Adrenal gland (tissue), 9 donors: ENCODE measurements at regions not wholly inside any gene's neighbourhood (a gene's known extent, or its start where the extent isn't known, plus 50 kb on each side); places are given as distances from the start of the nearest gene placed in this dataset.

Source experiments
- DNase-seq, 7 donors: peaks; one replicate each; pipeline ENCODE4 v3.0.0-alpha.2; 2019 to 2020
- H3K27ac ChIP-seq, 5 donors: fragments of 200-600 bp; sonication (generic) in 4 of 5; 1 replicate in 3 of 5; 2 replicates in 2 of 5; pipeline versions ENCODE4 v1.5.1 to v1.8.0; 2016 to 2020; ENCODE audit warnings: mild to moderate bottlenecking in 1 of 5
- H3K27me3 ChIP-seq: fragments of 200-600 bp; 2 replicates; pipeline ENCODE4 v1.8.0; 2021
- H3K36me3 ChIP-seq, 2 donors: fragments of 200-600 bp; replicated peaks in 1 of 2; 1 replicate in 1 of 2; 2 replicates in 1 of 2; pipeline versions ENCODE4 v1.5.1 to v1.8.0; 2018 to 2022
- H3K4me1 ChIP-seq, 2 donors: fragments of 200-600 bp; replicated peaks in 1 of 2; 1 replicate in 1 of 2; 2 replicates in 1 of 2; pipeline versions ENCODE4 v1.5.1 to v1.8.0; 2018 to 2021
- H3K4me3 ChIP-seq, 4 donors: fragments of 200-600 bp; sonication (generic) in 3 of 4; one replicate each; pipeline ENCODE4 v1.5.1; 2016 to 2018
- H3K9me3 ChIP-seq, 3 donors: fragments of 200-600 bp; sonication (generic) in 1 of 3; replicated peaks in 1 of 3; 1 replicate in 2 of 3; 2 replicates in 1 of 3; pipeline versions ENCODE4 v1.5.1 to v1.8.0; 2016 to 2021
- CTCF ChIP-seq, 6 experiments: fragments of 450-650 bp in 4 of 6; fragments of 200-600 bp in 2 of 6; sonication (generic) in 1 of 6; IDR thresholded peaks; 1 replicate in 5 of 6; 2 replicates in 1 of 6; pipeline versions ENCODE4 v1.5.1 to v1.8.0; 2016 to 2021; ENCODE audit warnings: antibody characterized with exemption in 6 of 6, mild to moderate bottlenecking in 2 of 6, moderate library complexity in 1 of 6
- POLR2A ChIP-seq, 2 donors: fragments of 450-650 bp; IDR thresholded peaks; one replicate each; pipeline ENCODE4 v1.6.1; 2017; ENCODE audit warnings: antibody characterized with exemption in 2 of 2, mild to moderate bottlenecking in 2 of 2, moderate library complexity in 1 of 2
- WGBS, 4 donors: extraction: QIAGEN DNeasy Blood & Tissue Kit in 2 of 4; methylation state at CpG; one replicate each; pipeline versions ENCODE4 v1.1.5 to v1.1.7; 2013 to 2017; 5-methylcytosine and 5-hydroxymethylcytosine counted together
- intact Hi-C, 2 donors: fragments of 100-400 bp; cut with DNase I; formaldehyde crosslinking; loops; one replicate each; pipeline versions ENCODE4 v1.14.1 to v1.15.0; 2022 to 2023
- donor health status: healthy with polysubstance abuse.
- donor health status: Bipolar disorder and iron deficiency.
- donor health status: DM: yes; HTN: yes; CAD: no.
- donor health status: DM: no; HTN: no; CAD: no.
- donor health status: DM: no; HTN: no; CAD: no.

DNA sequence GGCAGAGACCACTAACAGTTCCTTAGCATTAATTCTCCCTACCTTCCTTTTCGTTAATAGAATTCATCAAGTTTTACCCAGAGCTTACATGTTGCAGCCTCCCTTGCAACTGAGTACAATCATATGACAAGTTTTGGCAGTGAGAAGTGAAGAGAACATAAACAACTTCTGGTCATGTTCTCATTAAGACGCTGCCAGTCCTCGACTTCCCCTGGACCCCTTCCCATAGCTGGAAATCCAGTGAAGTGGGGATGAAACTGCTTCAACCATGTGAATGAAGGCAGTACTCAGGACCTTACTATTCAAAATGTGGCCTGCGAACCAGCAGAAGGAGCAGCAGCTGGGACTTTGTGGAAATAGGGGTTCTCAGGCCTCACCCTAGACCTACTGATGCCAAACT lies 133.9 kb downstream of the SPTSSA start:
- H3K9me3 ChIP-seq = no peaks in the 10 kb centered on the region
- no peaks in the 10 kb centered on the region for H3K27me3 ChIP-seq
- no peaks in the 10 kb centered on the region for H3K36me3 ChIP-seq
- no peaks in the 10 kb centered on the region for H3K4me1 ChIP-seq
- intact Hi-C loops = loop anchor here in 1 of 2 donors (10.0 kb wide), 1 partner anchor 1753 kb away; no protein-coding TSS in a partner anchor
- no peak for DNase-seq
- H3K27ac ChIP-seq = no peak overlapping the region
- no peak for TF ChIP-seq CTCF (IDR thresholded peaks at IDR 0.05)
- no peak for TF ChIP-seq POLR2A (IDR thresholded peaks at IDR 0.05)
- WGBS, 4 donors = 58 to 77% (median 70%) methylated on average over 4 of the region's 4 CpGs
- H3K4me3 ChIP-seq = no peak overlapping the region

DNA sequence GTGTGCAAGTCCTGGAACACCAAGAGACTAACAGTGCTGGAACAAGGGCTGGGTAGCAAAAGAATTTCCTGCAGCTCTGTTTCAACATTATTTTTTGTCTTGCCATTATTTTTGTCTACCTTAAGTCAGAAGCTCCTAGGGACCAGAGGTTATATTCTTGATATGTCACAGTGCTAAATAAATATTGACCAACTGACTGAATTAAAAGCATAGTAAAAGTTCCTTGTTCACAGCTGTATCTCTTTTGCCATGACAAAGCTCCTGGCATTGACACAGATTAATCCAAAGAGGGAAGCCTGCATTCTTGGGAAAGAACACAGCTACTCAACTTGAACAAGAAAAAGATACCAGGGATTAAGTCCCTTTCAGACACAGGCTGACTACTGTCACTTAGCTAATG lies 136.5 kb downstream of the SPTSSA start:
- Histone ChIP-seq H3K9me3 (no peaks in the 10 kb centered on the region), H3K27me3 (no peaks in the 10 kb centered on the region), H3K4me1 (no peaks in the 10 kb centered on the region), H3K4me3 (no peak overlapping the region), H3K27ac (no peak overlapping the region), H3K36me3 (no peaks in the 10 kb centered on the region)
- TF ChIP-seq POLR2A (IDR thresholded peaks at IDR 0.05) (no peak), CTCF (IDR thresholded peaks at IDR 0.05) (no peak)
- intact Hi-C loops = loop anchor here in 1 of 2 donors (10.0 kb wide), 1 partner anchor 1751 kb away; no protein-coding TSS in a partner anchor
- no peak for DNase-seq

DNA sequence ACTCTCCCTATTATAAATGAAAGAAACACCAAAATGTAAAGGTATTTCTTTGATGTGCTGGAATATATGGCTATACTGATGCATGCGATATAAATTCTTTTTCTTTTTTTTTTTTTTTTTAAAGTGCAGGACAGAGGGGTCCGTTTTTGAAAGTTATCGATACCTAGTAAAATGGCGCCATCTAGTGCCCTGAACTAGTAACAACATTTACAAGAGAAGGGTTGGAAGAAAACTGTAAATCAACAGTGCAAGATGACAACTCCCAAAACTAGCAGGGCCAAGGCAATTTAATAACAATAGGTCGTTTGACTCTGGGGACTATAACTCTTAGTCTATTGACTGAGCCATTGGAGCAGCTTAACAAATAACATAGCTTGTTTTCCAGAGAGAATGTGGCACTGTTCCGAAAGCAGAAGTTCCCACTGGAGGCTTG lies 137.7 kb downstream of the SPTSSA start:
- 14 to 18% (median 15%) methylated on average over 6 of the region's 6 CpGs for WGBS, 4 donors
- Histone ChIP-seq H3K4me1 (no peaks in the 10 kb centered on the region), H3K27ac (no peak overlapping the region), H3K4me3 (no peak overlapping the region), H3K36me3 (no peaks in the 10 kb centered on the region), H3K27me3 (no peaks in the 10 kb centered on the region), H3K9me3 (no peaks in the 10 kb centered on the region)
- intact Hi-C loops = loop anchor here in 1 of 2 donors (10.0 kb wide), 1 partner anchor 1750 kb away; no protein-coding TSS in a partner anchor
- peak; percentile 20 to 70 (median 54) for TF ChIP-seq CTCF (IDR thresholded peaks at IDR 0.05)
- no peak for TF ChIP-seq POLR2A (IDR thresholded peaks at IDR 0.05)
- peak in 3 of 7 donors; percentile 16 to 38 (median 23) for DNase-seq

DNA sequence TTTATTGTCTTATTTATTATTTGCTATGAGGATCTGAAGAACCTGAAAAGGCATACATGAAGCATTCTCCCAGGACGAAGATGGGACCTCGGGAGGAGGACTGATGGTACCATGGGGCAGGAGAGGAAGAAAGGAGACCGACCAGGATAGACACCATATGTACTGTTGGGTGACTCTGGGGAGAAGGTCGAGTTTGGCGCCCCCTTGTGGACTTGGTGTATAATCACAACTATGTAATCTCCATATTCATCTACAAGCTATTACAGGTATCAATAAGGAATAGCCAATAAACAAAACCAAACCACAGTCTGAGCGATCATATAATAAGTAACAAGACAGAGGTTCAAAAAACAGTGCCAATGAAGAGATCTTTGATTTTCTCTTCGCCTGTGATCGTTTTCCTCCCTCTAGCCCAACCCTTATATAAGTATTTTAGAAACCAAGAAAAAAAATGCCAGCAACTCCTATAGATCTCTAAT lies 139.1 kb downstream of the SPTSSA start:
- Histone ChIP-seq H3K4me1 (no peaks in the 10 kb centered on the region), H3K9me3 (no peaks in the 10 kb centered on the region), H3K4me3 (no peak overlapping the region), H3K27ac (no peak overlapping the region), H3K36me3 (no peaks in the 10 kb centered on the region), H3K27me3 (no peaks in the 10 kb centered on the region)
- intact Hi-C loops = loop anchor here in 1 of 2 donors (10.0 kb wide), 1 partner anchor 1748 kb away; no protein-coding TSS in a partner anchor
- TF ChIP-seq CTCF (IDR thresholded peaks at IDR 0.05) (peak; percentile 32 to 74 (median 58)), POLR2A (IDR thresholded peaks at IDR 0.05) (no peak)
- 38 to 44% (median 41%) methylated on average over 8 of the region's 8 CpGs for WGBS, 4 donors
- DNase-seq = peak; percentile 38 to 71 (median 53)
